Fibroblast of the aortic adventitia (primary cell): ENCODE measurements at regions not wholly inside any gene's neighbourhood (a gene's known extent, or its start where the extent isn't known, plus 50 kb on each side); places are given as distances from the start of the nearest gene placed in this dataset.
A peak's percentile ranks its signal among the peaks of the same experiment; 100 is the strongest.
"Not testable (repeated sequence)": the region's sequence is repeated elsewhere in the genome, so short reads cannot be mapped to it uniquely, and the experiment has no call there.

Experiments used
- DNase-seq: peaks from one replicate; pipeline ENCODE4 v3.0.0-alpha.2; 2010; ENCODE audit warnings: low read depth
- H3K4me3 ChIP-seq: 2 replicates; pipeline ENCODE4 v1.5.1; 2011; ENCODE audit warnings: low read depth, mild to moderate bottlenecking, control low read depth, low read length, moderate library complexity
- TF ChIP-seq, protein P1 (sequence below): IDR thresholded peaks from 2 replicates; pipeline ENCODE4 v1.5.1; 2011; ENCODE audit warnings: mild to moderate bottlenecking, low read length, control low read depth, inconsistent platforms; ENCODE audit not compliant: insufficient read depth

DNA sequence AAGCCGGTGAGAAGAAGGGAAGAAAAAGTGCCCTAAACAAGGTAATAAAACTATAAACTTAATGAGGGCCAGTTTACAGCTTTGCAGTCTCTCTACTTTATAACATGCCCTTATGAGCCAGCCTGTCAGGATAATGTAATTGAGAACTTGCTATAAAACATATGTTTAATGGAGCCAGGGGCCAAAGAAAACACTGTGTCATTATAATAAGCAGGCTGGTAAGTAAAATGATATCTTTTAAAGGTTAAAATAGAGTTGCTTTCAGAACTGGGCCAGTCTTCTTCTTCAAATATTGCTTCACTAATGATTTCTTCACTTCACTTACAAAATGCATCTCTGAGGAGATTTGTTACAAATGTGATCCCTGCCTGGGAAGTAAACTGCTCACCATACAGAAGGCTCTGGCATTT lies 192.5 kb downstream of the SHOX2 start:
- TF ChIP-seq, protein P1, sequence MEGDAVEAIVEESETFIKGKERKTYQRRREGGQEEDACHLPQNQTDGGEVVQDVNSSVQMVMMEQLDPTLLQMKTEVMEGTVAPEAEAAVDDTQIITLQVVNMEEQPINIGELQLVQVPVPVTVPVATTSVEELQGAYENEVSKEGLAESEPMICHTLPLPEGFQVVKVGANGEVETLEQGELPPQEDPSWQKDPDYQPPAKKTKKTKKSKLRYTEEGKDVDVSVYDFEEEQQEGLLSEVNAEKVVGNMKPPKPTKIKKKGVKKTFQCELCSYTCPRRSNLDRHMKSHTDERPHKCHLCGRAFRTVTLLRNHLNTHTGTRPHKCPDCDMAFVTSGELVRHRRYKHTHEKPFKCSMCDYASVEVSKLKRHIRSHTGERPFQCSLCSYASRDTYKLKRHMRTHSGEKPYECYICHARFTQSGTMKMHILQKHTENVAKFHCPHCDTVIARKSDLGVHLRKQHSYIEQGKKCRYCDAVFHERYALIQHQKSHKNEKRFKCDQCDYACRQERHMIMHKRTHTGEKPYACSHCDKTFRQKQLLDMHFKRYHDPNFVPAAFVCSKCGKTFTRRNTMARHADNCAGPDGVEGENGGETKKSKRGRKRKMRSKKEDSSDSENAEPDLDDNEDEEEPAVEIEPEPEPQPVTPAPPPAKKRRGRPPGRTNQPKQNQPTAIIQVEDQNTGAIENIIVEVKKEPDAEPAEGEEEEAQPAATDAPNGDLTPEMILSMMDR: no peak
- H3K4me3 ChIP-seq: no peak overlapping the region
- peak; percentile 47 for DNase-seq

DNA sequence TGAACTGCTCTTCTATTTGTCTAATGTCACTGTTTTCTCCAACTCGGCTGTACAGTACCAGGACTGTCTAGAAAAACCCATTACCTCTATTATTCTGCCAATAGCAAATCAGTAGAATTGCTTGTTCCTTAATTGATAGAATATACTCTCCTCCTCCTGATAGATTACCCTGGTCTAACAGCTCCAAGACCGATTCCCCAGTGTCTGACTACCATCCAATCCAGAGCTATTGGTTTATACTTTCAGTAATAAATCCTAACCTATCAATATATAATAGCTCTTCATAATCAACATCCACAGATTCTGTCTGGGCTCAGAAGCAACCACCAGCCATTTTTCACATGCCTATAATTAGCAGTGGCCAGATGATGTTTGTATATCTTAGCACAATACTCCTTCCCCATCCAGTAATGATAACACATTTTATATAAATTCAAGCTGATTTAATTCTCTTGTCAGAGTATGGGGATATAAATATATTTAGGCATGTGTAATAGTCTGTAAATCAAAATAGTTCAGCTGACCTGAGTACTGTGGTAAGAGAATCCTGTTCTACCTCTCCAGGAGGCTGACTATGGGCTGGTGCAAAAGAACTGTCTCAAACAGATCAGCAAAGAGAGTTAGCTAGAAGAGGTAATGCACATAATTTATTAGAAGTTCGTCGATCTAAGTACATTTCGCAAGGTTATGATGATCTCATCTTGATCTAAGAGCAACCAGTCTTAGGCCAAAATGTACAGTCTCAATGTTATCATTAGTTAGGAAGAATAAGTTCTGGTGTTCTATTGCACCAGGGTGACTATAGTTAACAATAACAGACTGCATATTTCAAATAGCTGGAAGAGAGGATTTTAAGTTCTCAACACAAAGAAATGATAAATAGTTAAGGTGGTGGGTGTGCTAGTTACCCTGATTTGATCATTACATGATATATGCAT lies 193.4 kb downstream of the SHOX2 start:
- no peak overlapping the region for H3K4me3 ChIP-seq
- TF ChIP-seq, protein P1: no peak
- DNase-seq: no peak

DNA sequence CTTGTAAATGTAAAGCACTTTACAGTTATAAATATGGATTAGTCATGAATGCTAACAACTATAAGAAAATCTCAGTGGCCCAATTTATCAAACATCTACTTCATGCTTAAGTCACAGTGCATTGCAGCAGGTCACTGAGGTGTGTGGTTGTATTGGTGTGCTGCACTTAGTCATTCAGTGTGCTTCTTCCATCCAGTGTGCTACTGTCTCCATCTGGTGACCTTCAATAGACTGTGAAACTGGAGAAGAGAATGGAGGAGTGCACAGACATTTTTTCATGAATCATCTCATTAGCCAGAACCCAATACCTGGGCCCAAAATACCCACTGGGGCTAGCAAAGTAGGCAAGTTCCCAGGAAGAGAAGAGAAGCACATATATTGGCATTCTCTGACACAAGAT lies 199.6 kb downstream of the SHOX2 start:
- no peak overlapping the region for H3K4me3 ChIP-seq
- DNase-seq: peak; percentile 33
- TF ChIP-seq, protein P1: peak; percentile 22

DNA sequence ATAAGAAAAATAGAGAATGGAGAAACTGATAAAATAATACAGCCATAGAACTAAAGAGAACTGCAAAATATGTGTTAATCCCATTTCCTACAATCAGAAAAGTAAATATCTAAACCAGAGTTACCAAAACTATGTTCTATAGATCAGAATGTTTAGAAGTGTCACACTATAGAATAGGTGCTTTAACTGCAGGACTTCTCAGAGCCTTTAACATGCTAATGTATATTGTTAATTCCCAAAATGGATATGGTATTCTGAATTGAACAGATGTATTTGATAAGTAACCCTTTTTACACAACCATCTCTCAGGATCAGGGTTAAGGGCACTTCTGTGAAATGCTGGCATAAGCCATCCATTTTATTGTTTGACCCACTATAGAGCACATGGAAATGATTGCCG lies 200.3 kb downstream of the SHOX2 start:
- TF ChIP-seq, protein P1: no peak
- no peak for DNase-seq
- no peak overlapping the region for H3K4me3 ChIP-seq

DNA sequence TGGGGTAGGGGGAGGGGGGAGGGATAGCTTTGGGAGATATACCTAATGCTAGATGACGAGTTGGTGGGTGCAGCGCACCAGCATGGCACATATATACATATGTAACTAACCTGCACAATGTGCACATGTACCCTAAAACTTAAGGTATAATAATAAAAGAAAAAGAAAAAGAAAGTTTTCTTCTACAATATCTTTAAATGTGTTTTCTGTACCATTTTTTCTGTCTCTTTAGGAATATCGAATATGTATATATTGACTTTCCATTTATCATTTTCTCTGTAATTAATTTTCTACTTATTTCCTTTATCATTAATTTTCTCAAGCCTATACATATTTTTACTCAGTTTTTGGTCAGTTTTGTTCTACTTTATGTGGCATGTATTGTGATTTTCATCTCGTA lies 203.5 kb downstream of the SHOX2 start:
- DNase-seq, H3K4me3 ChIP-seq: not testable (repeated sequence)

DNA sequence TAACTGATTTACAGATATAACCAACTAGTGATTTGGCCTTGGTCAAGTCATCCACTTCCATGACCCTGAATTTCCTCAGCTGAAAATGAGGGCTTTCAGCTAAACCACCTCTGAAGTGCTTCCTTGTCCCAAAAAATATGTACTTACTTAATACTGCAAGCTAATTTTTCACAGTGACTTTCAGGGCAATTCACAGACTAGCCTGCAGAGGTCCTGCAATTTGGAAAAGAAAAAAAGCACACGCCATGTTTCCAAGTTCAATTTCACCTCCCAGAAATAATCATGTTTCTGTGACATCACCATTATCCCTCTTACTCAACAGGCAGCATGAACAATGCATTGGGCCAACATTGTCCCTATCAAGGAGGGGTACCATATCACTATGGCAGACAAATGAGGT lies 218.2 kb downstream of the SHOX2 start:
- TF ChIP-seq, protein P1: peak; percentile 1
- no peak overlapping the region for H3K4me3 ChIP-seq
- DNase-seq: no peak

DNA sequence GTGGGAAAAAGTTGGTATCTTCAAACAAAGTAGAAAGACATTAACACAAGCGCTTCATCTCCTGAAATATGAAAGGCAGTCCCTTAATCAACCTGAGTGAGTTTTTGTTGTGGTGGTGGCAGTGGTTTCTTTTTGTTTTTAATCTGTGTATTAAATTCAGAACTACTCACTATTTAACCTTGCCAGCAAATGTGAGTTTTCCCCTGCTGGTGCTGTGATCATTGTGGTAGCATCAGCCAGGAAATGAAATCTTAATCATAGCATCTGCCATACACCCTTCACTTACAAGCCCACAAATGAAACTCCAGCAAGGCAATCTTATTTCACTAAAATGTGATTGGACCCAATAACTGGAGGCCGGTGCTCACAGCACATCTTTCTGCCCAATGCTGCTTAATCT lies 229.7 kb downstream of the SHOX2 start:
- no peak overlapping the region for H3K4me3 ChIP-seq
- TF ChIP-seq, protein P1: no peak
- no peak for DNase-seq
